HUES6 (cell line): ENCODE measurements at regions not wholly inside any gene's neighbourhood (a gene's known extent, or its start where the extent isn't known, plus 50 kb on each side); places are given as distances from the start of the nearest gene placed in this dataset.

ENCODE experiments used
- H3K27ac ChIP-seq: 2 replicates; pipeline ENCODE4 v1.7.0; 2013; ENCODE audit warnings: low read depth, mild to moderate bottlenecking, low read length, inconsistent platforms
- H3K27me3 ChIP-seq: 2 replicates; pipeline ENCODE4 v1.6.1; 2013; ENCODE audit warnings: low read length; ENCODE audit not compliant: control insufficient read depth, insufficient read depth
- H3K36me3 ChIP-seq: 2 replicates; pipeline ENCODE4 v1.6.1; 2013; ENCODE audit warnings: low read length; ENCODE audit not compliant: control insufficient read depth, insufficient read depth
- H3K4me1 ChIP-seq: 2 replicates; pipeline ENCODE4 v1.6.1; 2013; ENCODE audit warnings: low read length; ENCODE audit not compliant: control insufficient read depth, insufficient read depth
- H3K4me3 ChIP-seq: 2 replicates; pipeline ENCODE4 v1.5.1; 2013; ENCODE audit warnings: low read depth, low read length
- H3K9ac ChIP-seq: one replicate; pipeline ENCODE4 v1.6.1; 2013; ENCODE audit warnings: mild to moderate bottlenecking, low read length
- H3K9me3 ChIP-seq: 2 replicates; pipeline ENCODE4 v1.6.1; 2013; ENCODE audit warnings: low read depth, low read length; ENCODE audit not compliant: control insufficient read depth, insufficient read depth

DNA sequence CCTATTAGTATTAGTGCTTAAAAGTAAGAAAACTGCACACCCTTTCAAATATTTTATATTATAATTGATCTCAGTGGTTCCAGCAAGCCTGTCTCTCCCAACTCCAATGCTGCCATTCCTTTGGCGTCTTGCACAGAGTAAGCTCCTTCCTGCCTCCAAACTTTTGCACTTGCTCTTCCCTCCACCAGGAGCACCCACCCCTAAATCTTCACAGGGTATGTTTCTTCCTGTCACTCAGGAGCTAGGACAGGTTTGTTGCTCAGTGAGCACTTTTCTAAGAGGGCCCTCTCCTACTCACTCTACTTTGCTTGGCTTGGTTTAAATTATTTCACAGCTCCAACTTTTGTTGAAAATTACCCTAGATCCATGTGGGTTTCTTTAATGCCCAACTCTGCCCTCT, 189.1 kb upstream of the ADRA1B start:
- no peak overlapping the region for H3K9ac ChIP-seq
- no peak overlapping the region for H3K4me3 ChIP-seq
- no peaks in the 10 kb centered on the region for H3K27me3 ChIP-seq
- no peaks in the 10 kb centered on the region for H3K9me3 ChIP-seq
- H3K36me3 ChIP-seq = no peaks in the 10 kb centered on the region
- peaks cover 4% of the 10 kb centered on the region; the same call in 1 of the 2 replicates for H3K4me1 ChIP-seq
- H3K27ac ChIP-seq = no peak overlapping the region

DNA sequence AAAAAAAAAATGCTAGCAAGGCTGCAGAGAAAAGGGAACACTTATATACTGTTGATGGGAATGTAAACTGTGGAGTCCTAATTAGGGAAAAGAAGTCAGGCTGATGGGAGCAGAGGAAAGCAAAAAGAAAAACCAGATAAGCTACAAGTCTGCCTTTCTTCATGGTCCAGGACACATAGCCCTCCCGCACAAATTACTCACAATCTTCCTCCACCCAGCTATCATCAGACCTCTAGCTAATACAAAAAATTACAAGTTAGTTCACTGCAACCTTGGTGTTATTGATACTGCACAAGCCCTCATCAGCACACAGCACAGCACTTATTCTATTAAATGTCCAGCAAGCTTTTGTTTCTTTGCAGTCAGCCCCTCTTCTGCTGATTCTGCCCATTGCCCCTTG, 186.0 kb upstream of the ADRA1B start:
- Histone ChIP-seq H3K27me3 (no peaks in the 10 kb centered on the region), H3K9ac (no peak overlapping the region), H3K4me1 (peaks cover 2% of the 10 kb centered on the region; the same call in 1 of the 2 replicates), H3K4me3 (no peak overlapping the region), H3K9me3 (no peaks in the 10 kb centered on the region), H3K27ac (no peak overlapping the region), H3K36me3 (no peaks in the 10 kb centered on the region)

DNA sequence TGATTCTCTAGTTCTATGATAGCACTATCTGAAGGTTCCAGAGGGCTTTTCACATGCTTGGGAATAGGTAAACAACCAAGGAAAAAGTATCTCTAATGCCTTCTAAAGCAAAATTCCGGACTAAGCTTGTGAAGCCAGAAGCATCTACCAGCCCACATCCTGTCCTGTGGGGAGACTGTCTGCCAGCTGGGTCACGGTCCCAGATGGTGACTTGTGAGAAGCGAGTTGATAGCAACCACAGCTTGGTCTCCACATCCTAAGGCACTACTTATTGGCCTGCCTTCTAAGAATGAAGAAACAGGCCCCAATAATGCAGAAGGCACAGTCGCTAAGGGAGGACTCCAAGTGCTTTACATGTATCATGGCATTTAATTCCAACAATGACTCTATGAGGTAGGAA, 184.1 kb upstream of the ADRA1B start:
- Histone ChIP-seq H3K36me3 (no peaks in the 10 kb centered on the region), H3K9ac (no peak overlapping the region), H3K4me1 (no peaks in the 10 kb centered on the region), H3K27me3 (no peaks in the 10 kb centered on the region), H3K4me3 (no peak overlapping the region), H3K27ac (no peak overlapping the region), H3K9me3 (no peaks in the 10 kb centered on the region)

DNA sequence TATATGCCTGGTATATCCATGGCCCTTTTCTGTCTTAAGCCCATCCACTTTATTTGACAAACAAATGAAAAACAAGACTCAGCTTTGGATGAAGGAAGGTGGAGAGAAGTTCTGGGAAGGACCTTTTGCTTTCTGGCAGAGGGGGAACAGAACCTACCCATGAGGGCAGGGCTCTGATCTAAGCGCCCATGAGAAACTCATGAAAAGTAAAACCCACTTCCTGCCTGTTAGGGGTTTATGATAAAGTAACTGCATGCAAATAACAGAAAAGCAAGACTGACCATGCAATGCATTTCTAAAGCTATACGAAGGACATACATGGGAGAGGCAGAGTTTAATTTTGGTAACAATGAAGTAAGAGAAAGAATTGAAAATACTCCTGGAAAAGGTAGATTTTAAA, 181.9 kb upstream of the ADRA1B start:
- no peak overlapping the region for H3K9ac ChIP-seq
- H3K4me1 ChIP-seq = no peaks in the 10 kb centered on the region
- H3K27ac ChIP-seq = no peak overlapping the region
- H3K36me3 ChIP-seq = no peaks in the 10 kb centered on the region
- H3K4me3 ChIP-seq = no peak overlapping the region
- H3K27me3 ChIP-seq = no peaks in the 10 kb centered on the region
- no peaks in the 10 kb centered on the region for H3K9me3 ChIP-seq

DNA sequence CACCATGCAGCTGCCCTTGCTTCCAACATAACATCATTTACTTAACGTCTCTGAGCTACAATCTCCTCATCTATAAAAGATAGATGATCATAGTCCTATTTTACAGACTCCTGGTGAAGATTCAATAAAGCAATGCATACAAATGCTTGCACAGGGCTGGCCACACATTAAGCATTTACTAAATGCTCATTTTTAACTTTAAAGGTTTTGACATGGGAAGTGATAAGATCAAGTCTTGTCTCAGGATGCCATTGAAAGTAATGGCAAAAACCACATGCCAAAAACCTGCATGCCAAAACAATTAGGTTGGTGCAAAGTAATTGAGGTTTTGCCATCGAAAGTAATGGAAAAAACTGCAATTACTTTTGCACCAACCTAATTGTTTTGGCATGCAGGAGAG, 181.2 kb upstream of the ADRA1B start:
- H3K9me3 ChIP-seq = no peaks in the 10 kb centered on the region
- H3K9ac ChIP-seq = no peak overlapping the region
- no peaks in the 10 kb centered on the region for H3K4me1 ChIP-seq
- H3K27ac ChIP-seq = no peak overlapping the region
- H3K36me3 ChIP-seq = no peaks in the 10 kb centered on the region
- no peaks in the 10 kb centered on the region for H3K27me3 ChIP-seq
- no peak overlapping the region for H3K4me3 ChIP-seq

DNA sequence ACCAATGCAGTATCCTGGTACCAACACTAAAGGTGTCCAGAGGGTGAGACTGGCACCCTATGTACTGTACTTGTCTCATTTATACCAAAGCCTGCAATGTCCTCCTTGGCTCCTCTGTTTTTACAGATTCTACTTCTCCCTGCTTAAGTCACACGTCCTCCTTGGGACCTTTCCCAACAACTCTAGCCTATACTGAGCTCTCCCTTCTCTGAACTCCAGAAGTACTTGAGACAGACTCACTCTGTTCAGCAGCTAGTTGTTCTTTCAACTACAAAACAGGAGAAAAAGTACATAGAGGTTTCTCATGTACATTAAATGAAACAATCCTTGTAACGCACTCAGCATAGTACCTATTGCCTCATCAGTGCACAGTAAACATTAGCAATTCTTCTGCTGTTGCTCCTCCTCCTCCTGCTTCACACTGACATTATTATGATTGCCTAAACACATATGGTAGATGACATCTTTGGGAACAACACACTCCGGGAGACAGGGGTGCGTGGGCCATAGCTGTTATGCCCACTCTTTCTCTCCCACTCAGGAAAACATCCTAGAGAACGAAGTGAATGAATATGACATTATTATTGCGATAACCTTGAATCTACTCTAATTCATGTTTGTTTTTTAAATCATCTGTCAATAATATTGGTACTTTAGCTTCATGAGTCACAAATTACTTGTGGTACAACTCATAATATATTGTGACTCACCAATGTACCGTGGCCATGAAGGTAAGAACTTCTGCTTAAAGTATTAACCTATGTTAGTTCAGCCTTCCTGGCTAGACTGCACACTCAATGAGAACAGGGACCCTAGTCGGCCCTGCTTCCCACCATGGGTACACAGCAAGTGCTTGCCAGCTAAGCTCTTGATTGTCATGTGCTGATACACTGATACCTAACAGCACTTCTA, 180.3 kb upstream of the ADRA1B start:
- H3K4me1 ChIP-seq = no peaks in the 10 kb centered on the region

DNA sequence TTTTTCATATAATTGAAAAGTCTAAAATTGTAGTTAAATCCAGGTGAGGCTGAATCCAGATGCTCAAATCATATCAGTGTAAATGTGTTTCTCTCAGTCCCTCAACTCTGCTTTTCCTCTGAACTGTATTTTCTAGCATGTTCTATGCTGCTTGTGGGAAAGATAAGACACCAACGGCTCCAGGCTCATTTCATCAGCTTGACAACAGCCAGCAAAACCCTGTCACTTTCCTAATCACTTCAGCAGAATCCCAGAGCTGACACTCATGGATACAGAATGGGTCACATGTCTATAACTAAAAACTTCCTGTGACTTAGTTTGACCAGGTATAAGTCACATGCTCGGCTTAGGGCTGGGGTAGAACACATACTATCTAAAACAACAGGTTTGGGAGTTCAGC, 179.4 kb upstream of the ADRA1B start:
- Histone ChIP-seq H3K36me3 (no peaks in the 10 kb centered on the region), H3K27ac (no peak overlapping the region), H3K9me3 (peaks cover 2% of the 10 kb centered on the region; the same call in 1 of the 2 replicates), H3K27me3 (no peaks in the 10 kb centered on the region), H3K9ac (no peak overlapping the region), H3K4me3 (no peak overlapping the region), H3K4me1 (no peaks in the 10 kb centered on the region)

More for the DNA sequence above, 180.3 kb upstream of the ADRA1B start:
- no peaks in the 10 kb centered on the region for H3K27me3 ChIP-seq
- no peaks in the 10 kb centered on the region for H3K36me3 ChIP-seq
- no peak overlapping the region for H3K4me3 ChIP-seq
- no peaks in the 10 kb centered on the region for H3K9me3 ChIP-seq
- no peak overlapping the region for H3K9ac ChIP-seq
- H3K27ac ChIP-seq = no peak overlapping the region

DNA sequence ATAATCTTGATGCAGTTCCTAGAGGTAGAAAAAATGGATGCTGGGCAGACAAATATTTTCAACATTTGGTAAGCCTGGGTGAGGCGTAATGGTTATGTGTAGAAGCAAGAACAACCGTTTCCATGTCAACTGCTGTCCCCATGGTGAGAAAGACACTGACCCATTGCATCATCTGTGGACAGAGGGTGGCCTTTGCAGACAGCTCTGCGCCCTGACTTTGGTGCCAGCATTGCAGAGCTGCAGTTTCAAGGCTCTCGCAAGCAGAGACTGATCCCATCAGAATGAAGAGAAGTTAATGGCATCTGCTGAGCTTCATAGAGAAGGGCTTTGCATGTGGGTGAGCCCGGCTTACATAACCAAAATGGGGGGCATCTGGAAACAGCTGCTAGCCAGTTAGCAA, 179.0 kb upstream of the ADRA1B start:
- Histone ChIP-seq H3K27ac (no peak overlapping the region), H3K36me3 (no peaks in the 10 kb centered on the region), H3K9ac (no peak overlapping the region), H3K4me3 (no peak overlapping the region), H3K4me1 (no peaks in the 10 kb centered on the region), H3K9me3 (peaks cover 4% of the 10 kb centered on the region; the same call in 1 of the 2 replicates), H3K27me3 (no peaks in the 10 kb centered on the region)

DNA sequence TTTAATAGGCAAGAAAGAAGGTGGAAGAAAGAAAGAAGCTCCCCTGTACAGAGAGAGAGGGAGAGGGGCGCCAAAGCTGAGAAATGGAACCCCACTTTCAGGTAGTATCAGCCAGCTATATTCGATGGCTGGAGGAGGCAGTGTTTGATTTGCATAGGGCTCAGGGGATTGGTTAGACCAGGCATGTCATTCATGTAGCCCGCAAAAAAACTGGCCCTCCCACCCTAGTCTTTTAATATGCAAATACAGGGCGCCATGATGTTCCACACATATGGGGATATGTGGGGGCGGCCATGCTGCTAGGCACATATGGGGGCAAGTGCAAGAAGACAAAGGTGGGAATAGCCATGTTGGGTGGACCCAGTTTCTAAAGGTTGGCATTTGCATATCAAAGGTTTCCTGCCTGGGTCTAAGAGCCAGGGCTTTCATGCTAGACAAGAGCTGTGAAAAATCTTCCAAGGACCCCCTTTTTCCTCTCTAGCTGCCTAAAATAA, 174.4 kb upstream of the ADRA1B start:
- Histone ChIP-seq H3K4me3 (no peak overlapping the region), H3K27me3 (no peaks in the 10 kb centered on the region), H3K9me3 (peaks cover 4% of the 10 kb centered on the region; the same call in 1 of the 2 replicates), H3K36me3 (no peaks in the 10 kb centered on the region), H3K4me1 (no peaks in the 10 kb centered on the region), H3K9ac (no peak overlapping the region), H3K27ac (no peak overlapping the region)

DNA sequence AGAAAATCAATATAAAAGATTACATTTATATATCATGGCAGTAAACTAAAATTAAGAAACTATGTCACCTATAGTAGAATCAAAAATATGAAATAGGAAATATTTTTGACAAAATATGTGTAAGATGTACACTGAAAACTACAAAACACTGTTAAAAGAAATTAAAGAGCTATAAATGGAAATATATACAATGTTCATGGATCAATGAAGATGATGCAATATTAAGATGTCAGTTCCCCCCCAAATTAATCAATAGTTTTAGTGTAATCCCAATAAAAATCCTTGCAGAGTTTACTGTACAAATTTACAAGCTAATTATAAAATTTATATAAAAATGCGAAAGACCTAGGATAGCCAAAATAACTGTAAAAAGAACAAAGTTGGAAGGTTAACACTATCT, 173.0 kb upstream of the ADRA1B start:
- H3K9me3 ChIP-seq = peaks cover 4% of the 10 kb centered on the region; the same call in 1 of the 2 replicates
- H3K4me1 ChIP-seq = no peaks in the 10 kb centered on the region
- no peak overlapping the region for H3K4me3 ChIP-seq
- no peak overlapping the region for H3K27ac ChIP-seq
- H3K27me3 ChIP-seq = no peaks in the 10 kb centered on the region
- H3K36me3 ChIP-seq = no peaks in the 10 kb centered on the region
- no peak overlapping the region for H3K9ac ChIP-seq

DNA sequence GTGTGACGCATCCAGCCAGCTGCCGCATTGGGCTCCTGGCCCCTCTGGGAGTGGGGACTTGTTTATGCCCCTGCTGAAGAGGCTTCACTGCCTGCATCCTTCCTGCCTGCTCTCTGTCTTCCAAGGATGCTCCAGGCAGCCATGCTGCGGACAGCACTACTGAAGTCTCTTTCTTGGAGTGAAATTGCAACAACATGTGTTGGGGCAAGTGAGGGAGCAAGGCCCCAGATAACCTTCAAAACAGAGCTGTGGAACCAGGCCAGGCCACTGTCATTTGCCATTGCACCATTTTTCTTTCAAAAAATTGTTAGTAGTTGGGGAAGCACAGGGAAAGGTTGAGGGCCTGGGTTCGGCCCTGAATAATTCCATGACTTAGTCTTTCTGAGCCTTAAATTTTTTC, 169.6 kb upstream of the ADRA1B start:
- no peak overlapping the region for H3K27ac ChIP-seq
- no peaks in the 10 kb centered on the region for H3K27me3 ChIP-seq
- no peak overlapping the region for H3K9ac ChIP-seq
- no peak overlapping the region for H3K4me3 ChIP-seq
- no peaks in the 10 kb centered on the region for H3K4me1 ChIP-seq
- no peaks in the 10 kb centered on the region for H3K36me3 ChIP-seq
- peaks cover 7% of the 10 kb centered on the region for H3K9me3 ChIP-seq
